Keratinocyte (primary cell): ENCODE measurements at regions not wholly inside any gene's neighbourhood (a gene's known extent, or its start where the extent isn't known, plus 50 kb on each side); places are given as distances from the start of the nearest gene placed in this dataset.

ENCODE experiments used
- EZH2 ChIP-seq: IDR thresholded peaks from one replicate; pipeline ENCODE4 v1.6.1; 2012; ENCODE audit warnings: inconsistent platforms, mild to moderate bottlenecking, low read length, moderate library complexity
- TF ChIP-seq, protein P1 (sequence below), 3 experiments: IDR thresholded peaks in 1 of 3; conservative IDR thresholded peaks in 1 of 3; optimal IDR thresholded peaks in 1 of 3; 2 replicates in 2 of 3; 3 replicates in 1 of 3; pipeline versions ENCODE3 to v1.5.1; 2011; ENCODE audit warnings: low read length in 3 of 3, mild to moderate bottlenecking in 3 of 3, moderate library complexity in 2 of 3, control low read depth in 1 of 3, inconsistent platforms in 1 of 3; ENCODE audit not compliant: insufficient read depth in 2 of 3; ENCODE audit errors: extremely low read depth in 1 of 3

DNA sequence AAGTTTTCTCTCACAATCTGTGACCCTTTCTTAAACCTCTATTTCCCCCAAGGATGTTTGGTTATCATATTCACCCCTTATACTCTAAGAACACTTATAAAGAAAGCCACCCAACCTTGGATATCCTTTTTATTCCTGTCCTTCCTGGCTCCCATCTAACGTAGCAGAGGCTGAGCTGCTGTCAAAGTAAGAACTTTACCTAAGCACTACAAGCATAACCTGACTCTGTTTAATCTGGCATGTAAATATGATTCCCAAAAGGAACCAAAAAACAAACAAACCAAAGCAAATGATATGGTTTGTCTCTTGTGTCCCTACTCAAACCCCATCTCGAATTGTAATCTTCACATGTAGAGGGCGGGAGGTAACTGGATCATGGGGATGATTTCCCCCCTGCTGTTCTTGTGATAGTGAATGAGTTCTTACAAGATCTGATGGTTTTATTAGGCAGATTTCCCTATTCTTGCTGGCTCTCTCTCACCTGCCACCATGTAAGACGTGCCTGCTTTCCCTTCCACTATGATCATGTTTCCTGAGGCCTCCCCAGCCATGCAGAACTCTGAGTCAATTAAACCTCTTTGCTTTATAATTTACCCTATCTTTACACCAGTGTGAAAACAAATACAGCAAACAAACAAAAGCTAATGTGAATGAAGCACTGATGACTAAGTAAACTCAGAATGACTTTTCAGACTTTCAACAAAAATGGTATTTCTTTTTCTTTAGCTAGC, 72.7 kb upstream of the SPOPL start:
- TF ChIP-seq, protein P1, sequence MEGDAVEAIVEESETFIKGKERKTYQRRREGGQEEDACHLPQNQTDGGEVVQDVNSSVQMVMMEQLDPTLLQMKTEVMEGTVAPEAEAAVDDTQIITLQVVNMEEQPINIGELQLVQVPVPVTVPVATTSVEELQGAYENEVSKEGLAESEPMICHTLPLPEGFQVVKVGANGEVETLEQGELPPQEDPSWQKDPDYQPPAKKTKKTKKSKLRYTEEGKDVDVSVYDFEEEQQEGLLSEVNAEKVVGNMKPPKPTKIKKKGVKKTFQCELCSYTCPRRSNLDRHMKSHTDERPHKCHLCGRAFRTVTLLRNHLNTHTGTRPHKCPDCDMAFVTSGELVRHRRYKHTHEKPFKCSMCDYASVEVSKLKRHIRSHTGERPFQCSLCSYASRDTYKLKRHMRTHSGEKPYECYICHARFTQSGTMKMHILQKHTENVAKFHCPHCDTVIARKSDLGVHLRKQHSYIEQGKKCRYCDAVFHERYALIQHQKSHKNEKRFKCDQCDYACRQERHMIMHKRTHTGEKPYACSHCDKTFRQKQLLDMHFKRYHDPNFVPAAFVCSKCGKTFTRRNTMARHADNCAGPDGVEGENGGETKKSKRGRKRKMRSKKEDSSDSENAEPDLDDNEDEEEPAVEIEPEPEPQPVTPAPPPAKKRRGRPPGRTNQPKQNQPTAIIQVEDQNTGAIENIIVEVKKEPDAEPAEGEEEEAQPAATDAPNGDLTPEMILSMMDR (optimal IDR thresholded peaks at IDR 0.05 in 1 of 3, IDR thresholded peaks at IDR 0.05 in 1 of 3, conservative IDR thresholded peaks at IDR 0.05 in 1 of 3; ENCODE audit: extremely low read depth in 1 of 3, insufficient read depth in 2 of 3, low read length in 3 of 3), result no peak
- no peak for TF ChIP-seq EZH2
